ENCODE measurements at regions not wholly inside any gene's neighbourhood (a gene's known extent, or its start where the extent isn't known, plus 50 kb on each side); places are given as distances from the start of the nearest gene placed in this dataset.

GRCh38 chr5:2251298-2251697, 368.6 kb upstream of the IRX4 start:
- TF ChIP-seq CTCF (IDR thresholded peaks at IDR 0.05) (no peak), POLR2A (IDR thresholded peaks at IDR 0.05) (no peak)

All from body of pancreas (tissue), 4 donors.